ENCODE measurements at regions not wholly inside any gene's neighbourhood (a gene's known extent, or its start where the extent isn't known, plus 50 kb on each side); places are given as distances from the start of the nearest gene placed in this dataset.

DNA sequence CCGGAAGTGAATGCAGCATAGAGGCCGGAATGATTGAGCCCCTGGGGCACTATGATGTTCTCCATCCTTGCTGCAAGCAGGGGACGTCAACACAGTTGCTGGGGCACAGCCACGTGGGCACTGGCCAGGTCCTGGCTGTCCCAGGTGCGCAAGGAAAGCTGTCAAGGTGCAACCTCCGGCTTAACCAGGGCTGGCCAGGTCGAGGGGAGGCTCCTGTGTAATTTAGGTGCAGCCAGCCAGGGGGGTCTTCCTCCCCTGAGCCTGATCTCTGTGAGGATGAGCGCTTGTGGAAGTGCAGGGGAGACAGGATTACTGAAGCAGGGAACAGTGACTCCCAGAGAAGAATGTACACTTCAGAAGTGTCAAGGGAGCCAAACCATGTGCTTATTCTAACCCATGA lies 852.8 kb upstream of the TMEM132C start:
- in situ Hi-C loops (cut with MboI; ENCODE audit: low sequenced_read_pairs in 4 of 4): no loop called here
- Histone ChIP-seq H3K36me3 (no peaks in the 10 kb centered on the region), H3K9me3 (no peaks in the 10 kb centered on the region), H3K4me1 (no peaks in the 10 kb centered on the region), H3K27ac (no peak overlapping the region), H3K4me3 (no peak overlapping the region), H3K27me3 (no peaks in the 10 kb centered on the region)
- ATAC-seq (no peak), DNase-seq (no peak)
- TF ChIP-seq POLR2A (IDR thresholded peaks at IDR 0.05): no peak
- TF ChIP-seq, protein P1, sequence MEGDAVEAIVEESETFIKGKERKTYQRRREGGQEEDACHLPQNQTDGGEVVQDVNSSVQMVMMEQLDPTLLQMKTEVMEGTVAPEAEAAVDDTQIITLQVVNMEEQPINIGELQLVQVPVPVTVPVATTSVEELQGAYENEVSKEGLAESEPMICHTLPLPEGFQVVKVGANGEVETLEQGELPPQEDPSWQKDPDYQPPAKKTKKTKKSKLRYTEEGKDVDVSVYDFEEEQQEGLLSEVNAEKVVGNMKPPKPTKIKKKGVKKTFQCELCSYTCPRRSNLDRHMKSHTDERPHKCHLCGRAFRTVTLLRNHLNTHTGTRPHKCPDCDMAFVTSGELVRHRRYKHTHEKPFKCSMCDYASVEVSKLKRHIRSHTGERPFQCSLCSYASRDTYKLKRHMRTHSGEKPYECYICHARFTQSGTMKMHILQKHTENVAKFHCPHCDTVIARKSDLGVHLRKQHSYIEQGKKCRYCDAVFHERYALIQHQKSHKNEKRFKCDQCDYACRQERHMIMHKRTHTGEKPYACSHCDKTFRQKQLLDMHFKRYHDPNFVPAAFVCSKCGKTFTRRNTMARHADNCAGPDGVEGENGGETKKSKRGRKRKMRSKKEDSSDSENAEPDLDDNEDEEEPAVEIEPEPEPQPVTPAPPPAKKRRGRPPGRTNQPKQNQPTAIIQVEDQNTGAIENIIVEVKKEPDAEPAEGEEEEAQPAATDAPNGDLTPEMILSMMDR (IDR thresholded peaks at IDR 0.05 in 4 of 5, conservative IDR thresholded peaks at IDR 0.05 in 1 of 5): no peak
- intact Hi-C loops (cut with DNase I; ENCODE audit: low total_unique reads): no loop called here

DNA sequence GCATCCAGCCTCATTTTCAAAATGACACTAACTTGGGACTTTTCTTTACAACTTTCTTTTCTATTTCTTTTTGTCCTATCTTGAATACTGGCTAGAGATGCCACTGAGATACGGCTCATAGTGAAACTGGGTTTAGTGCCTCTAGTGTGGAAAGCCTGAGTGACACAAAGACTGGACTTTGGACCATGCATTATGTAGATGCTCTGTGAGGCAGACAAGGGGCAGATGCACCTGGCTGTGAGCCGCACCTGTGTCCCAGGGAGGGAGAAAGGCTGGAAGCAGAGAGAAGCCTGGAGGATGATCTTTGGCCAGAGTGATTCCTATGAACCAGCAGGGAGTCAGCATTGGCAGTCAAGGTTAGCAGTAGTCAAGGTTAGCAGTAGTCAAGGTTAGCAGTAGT lies 852.3 kb upstream of the TMEM132C start:
- in situ Hi-C loops (cut with MboI; ENCODE audit: low sequenced_read_pairs in 4 of 4) (no loop called here), intact Hi-C loops (cut with DNase I; ENCODE audit: low total_unique reads) (no loop called here)
- Histone ChIP-seq H3K9me3 (no peaks in the 10 kb centered on the region), H3K4me1 (no peaks in the 10 kb centered on the region), H3K27ac (no peak overlapping the region), H3K36me3 (no peaks in the 10 kb centered on the region), H3K27me3 (no peaks in the 10 kb centered on the region), H3K4me3 (no peak overlapping the region)
- DNase-seq: no peak
- TF ChIP-seq, protein P1 (IDR thresholded peaks at IDR 0.05 in 4 of 5, conservative IDR thresholded peaks at IDR 0.05 in 1 of 5): no peak
- ATAC-seq: no peak

GRCh38 chr12:127416796-127417195 lies 850.2 kb upstream of the TMEM132C start:
- DNase-seq: no peak

GRCh38 chr12:127419111-127419510 lies 847.9 kb upstream of the TMEM132C start:
- ATAC-seq: no peak
- no peaks in the 10 kb centered on the region for H3K36me3 ChIP-seq
- no peaks in the 10 kb centered on the region for H3K27me3 ChIP-seq
- H3K4me3 ChIP-seq: no peak overlapping the region
- DNase-seq: no peak
- TF ChIP-seq POLR2A (IDR thresholded peaks at IDR 0.05): no peak
- TF ChIP-seq, protein P1 (IDR thresholded peaks at IDR 0.05 in 4 of 5, conservative IDR thresholded peaks at IDR 0.05 in 1 of 5): no peak
- H3K27ac ChIP-seq: no peak overlapping the region
- no peaks in the 10 kb centered on the region for H3K9me3 ChIP-seq
- in situ Hi-C loops (cut with MboI; ENCODE audit: low sequenced_read_pairs in 4 of 4): no loop called here
- intact Hi-C loops (cut with DNase I; ENCODE audit: low total_unique reads): no loop called here
- no peaks in the 10 kb centered on the region for H3K4me1 ChIP-seq

More at GRCh38 chr12:127416796-127417195, 850.2 kb upstream of the TMEM132C start:
- Histone ChIP-seq H3K36me3 (no peaks in the 10 kb centered on the region), H3K4me3 (no peak overlapping the region), H3K27me3 (no peaks in the 10 kb centered on the region), H3K9me3 (no peaks in the 10 kb centered on the region), H3K27ac (no peak overlapping the region), H3K4me1 (no peaks in the 10 kb centered on the region)
- TF ChIP-seq POLR2A (IDR thresholded peaks at IDR 0.05): no peak
- TF ChIP-seq, protein P1 (IDR thresholded peaks at IDR 0.05 in 4 of 5, conservative IDR thresholded peaks at IDR 0.05 in 1 of 5): no peak
- in situ Hi-C loops (cut with MboI; ENCODE audit: low sequenced_read_pairs in 4 of 4) (no loop called here), intact Hi-C loops (cut with DNase I; ENCODE audit: low total_unique reads) (no loop called here)
- no peak for ATAC-seq

DNA sequence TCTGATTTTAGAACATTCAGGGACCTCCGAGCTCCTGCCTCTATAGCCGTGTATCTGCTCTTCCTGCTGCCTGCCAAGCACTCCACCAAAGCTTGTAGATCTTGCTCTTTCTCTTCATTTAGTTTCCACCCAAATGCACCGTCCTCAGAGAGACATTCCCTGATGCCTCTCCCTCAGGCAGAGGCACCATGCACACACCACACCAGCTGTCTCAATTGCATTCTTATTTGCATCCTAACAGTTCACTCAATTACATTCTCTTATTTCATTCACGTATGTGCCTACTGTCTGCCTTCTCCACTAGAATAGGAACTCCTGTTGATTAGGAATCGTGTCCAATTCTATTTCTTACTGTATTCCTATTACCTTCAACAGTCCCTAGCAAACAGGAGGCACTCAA lies 845.4 kb upstream of the TMEM132C start:
- no peaks in the 10 kb centered on the region for H3K27me3 ChIP-seq
- no peaks in the 10 kb centered on the region for H3K4me1 ChIP-seq
- intact Hi-C loops (cut with DNase I; ENCODE audit: low total_unique reads) (no loop called here), in situ Hi-C loops (cut with MboI; ENCODE audit: low sequenced_read_pairs in 4 of 4) (no loop called here)
- H3K9me3 ChIP-seq: no peaks in the 10 kb centered on the region
- DNase-seq: no peak
- no peak for ATAC-seq
- TF ChIP-seq POLR2A (IDR thresholded peaks at IDR 0.05): no peak
- TF ChIP-seq, protein P1 (IDR thresholded peaks at IDR 0.05 in 4 of 5, conservative IDR thresholded peaks at IDR 0.05 in 1 of 5): no peak
- no peak overlapping the region for H3K4me3 ChIP-seq
- no peaks in the 10 kb centered on the region for H3K36me3 ChIP-seq
- H3K27ac ChIP-seq: no peak overlapping the region

Data from gastrocnemius medialis (tissue), 4 donors.